ENCODE measurements at regions not wholly inside any gene's neighbourhood (a gene's known extent, or its start where the extent isn't known, plus 50 kb on each side); places are given as distances from the start of the nearest gene placed in this dataset.

- TF ChIP-seq CTCF (IDR thresholded peaks at IDR 0.05), result no peak
- H3K36me3 ChIP-seq, result no peaks in the 10 kb centered on the region
- H3K27me3 ChIP-seq, result no peaks in the 10 kb centered on the region
- intact Hi-C loops (cut with DNase I), result no loop called here
- no peaks in the 10 kb centered on the region for H3K4me1 ChIP-seq
- H3K4me3 ChIP-seq, result no peak overlapping the region
- no peak overlapping the region for H3K9ac ChIP-seq (ENCODE audit: low read depth in 2 of 2, low read length in 2 of 2)
- H3K27ac ChIP-seq, result no peak overlapping the region
- DNase-seq, result no peak
- H3K9me3 ChIP-seq, result no peaks in the 10 kb centered on the region
These were observed 137.7 kb upstream of the APCDD1 start for GRCh38 chr18:10316778-10317177.

GRCh38 chr18:10317864-10318690 lies 136.4 kb upstream of the APCDD1 start:
- Histone ChIP-seq H3K4me1 (no peaks in the 10 kb centered on the region), H3K36me3 (no peaks in the 10 kb centered on the region), H3K27ac (no peak overlapping the region), H3K9me3 (no peaks in the 10 kb centered on the region), H3K9ac (ENCODE audit: low read depth in 2 of 2, low read length in 2 of 2) (no peak overlapping the region), H3K4me3 (no peak overlapping the region), H3K27me3 (no peaks in the 10 kb centered on the region)
- intact Hi-C loops (cut with DNase I), result no loop called here
- TF ChIP-seq CTCF (IDR thresholded peaks at IDR 0.05), result no peak
- no peak for DNase-seq

GRCh38 chr18:10318691-10318970 lies 135.8 kb upstream of the APCDD1 start:
- no peak overlapping the region for H3K27ac ChIP-seq
- intact Hi-C loops (cut with DNase I), result no loop called here
- no peak for DNase-seq
- no peak overlapping the region for H3K9ac ChIP-seq (ENCODE audit: low read depth in 2 of 2, low read length in 2 of 2)
- TF ChIP-seq CTCF (IDR thresholded peaks at IDR 0.05), result no peak
- no peaks in the 10 kb centered on the region for H3K36me3 ChIP-seq
- H3K4me1 ChIP-seq, result no peaks in the 10 kb centered on the region
- H3K4me3 ChIP-seq, result no peak overlapping the region
- H3K27me3 ChIP-seq, result no peaks in the 10 kb centered on the region
- H3K9me3 ChIP-seq, result no peaks in the 10 kb centered on the region

GRCh38 chr18:10319026-10319425 lies 135.4 kb upstream of the APCDD1 start:
- Histone ChIP-seq H3K27ac (no peak overlapping the region), H3K4me1 (no peaks in the 10 kb centered on the region), H3K9ac (ENCODE audit: low read depth in 2 of 2, low read length in 2 of 2) (no peak overlapping the region), H3K27me3 (no peaks in the 10 kb centered on the region), H3K36me3 (no peaks in the 10 kb centered on the region), H3K9me3 (no peaks in the 10 kb centered on the region), H3K4me3 (no peak overlapping the region)
- no peak for TF ChIP-seq CTCF (IDR thresholded peaks at IDR 0.05)
- DNase-seq, result no peak
- intact Hi-C loops (cut with DNase I), result no loop called here

- H3K27ac ChIP-seq, result no peak overlapping the region
- intact Hi-C loops (cut with DNase I), result no loop called here
- no peak overlapping the region for H3K9ac ChIP-seq (ENCODE audit: low read depth in 2 of 2, low read length in 2 of 2)
- no peaks in the 10 kb centered on the region for H3K27me3 ChIP-seq
- H3K4me1 ChIP-seq, result no peaks in the 10 kb centered on the region
- no peak overlapping the region for H3K4me3 ChIP-seq
- H3K36me3 ChIP-seq, result no peaks in the 10 kb centered on the region
- no peak for DNase-seq
- no peak for TF ChIP-seq CTCF (IDR thresholded peaks at IDR 0.05)
- H3K9me3 ChIP-seq, result no peaks in the 10 kb centered on the region
These were observed 134.4 kb upstream of the APCDD1 start for GRCh38 chr18:10319914-10320600.

All from colonic mucosa (tissue), 4 donors.